ENCODE measurements at regions not wholly inside any gene's neighbourhood (a gene's known extent, or its start where the extent isn't known, plus 50 kb on each side); places are given as distances from the start of the nearest gene placed in this dataset.

DNA sequence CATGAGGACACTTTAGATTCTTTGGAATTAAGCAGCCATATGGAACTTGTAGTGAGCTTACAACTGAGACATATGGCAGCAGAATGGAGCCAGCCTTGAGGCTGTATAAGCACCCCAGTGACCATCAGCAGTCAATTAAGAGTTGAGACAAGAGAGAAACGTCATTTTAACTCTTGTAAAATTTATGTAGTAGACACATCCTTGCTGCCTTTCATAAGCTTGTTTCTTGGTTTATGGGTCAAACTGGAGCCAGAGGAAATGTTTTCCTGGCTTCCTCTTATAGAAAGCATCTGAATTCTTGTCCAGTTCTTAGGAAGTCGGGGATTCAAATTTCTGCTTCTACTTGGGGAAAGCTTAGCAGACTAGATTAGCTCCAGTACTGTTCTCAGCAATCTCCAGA, 745.1 kb upstream of the MARCKS start:
- no peak for DNase-seq

DNA sequence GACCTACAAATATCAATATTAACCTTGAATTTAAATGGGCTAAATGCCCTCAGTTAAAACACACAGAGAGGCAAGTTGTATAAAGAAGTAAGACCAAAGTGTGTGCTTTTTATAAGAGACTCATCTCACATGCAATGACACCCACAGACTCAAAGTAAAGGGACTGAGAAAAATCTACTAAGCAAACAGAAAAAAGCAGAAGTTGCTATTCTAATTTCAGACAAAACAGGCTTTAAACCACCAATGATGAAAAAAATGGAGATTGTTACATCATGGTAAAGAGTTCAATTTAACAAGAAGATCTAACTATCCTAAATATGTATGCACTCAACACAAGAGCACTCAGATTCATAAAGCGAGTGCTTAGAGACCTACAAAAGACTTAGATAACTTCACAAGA, 741.9 kb upstream of the MARCKS start:
- DNase-seq, result no peak

DNA sequence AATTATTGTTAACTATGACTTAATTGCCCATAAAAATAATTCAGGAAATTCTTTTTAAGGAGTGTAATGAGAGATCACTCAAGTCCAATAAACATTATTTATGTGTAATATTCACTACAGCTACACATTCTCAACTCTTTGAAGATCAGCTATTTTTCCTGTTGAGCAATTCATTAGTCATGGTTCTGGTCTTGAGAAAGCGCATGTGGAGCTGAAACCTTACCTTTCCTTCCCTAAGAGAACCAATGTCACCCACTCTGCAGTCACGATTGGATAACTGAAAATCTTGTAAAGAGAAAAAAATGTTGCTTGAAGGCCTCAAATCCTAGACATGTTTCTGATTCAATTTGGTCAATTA, 736.9 kb upstream of the MARCKS start:
- DNase-seq, result no peak

- DNase-seq, result no peak
Measured at GRCh38 chr6:113120582-113121285, 736.4 kb upstream of the MARCKS start.

GRCh38 chr6:113121571-113121970, 735.6 kb upstream of the MARCKS start:
- no peak for DNase-seq

DNA sequence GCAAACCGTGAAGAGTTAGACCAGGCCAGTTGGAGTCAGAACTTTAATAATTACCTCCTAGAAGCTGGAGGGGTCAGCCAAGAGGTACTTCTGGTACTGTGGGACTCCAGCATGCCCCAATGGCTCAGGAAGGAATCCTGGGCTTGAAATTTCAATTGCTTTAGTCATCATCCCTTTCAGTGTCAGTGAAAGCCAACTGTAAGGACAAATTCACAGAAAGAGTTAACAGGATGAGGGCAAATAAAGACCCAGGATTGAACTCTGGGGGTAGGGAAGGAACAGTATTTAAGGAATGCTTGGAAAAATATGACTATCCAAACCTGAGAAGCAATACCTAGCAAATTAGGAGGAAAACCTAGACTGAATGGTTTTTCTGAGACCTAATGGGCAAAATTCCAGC, 735.1 kb upstream of the MARCKS start:
- DNase-seq, result no peak

DNA sequence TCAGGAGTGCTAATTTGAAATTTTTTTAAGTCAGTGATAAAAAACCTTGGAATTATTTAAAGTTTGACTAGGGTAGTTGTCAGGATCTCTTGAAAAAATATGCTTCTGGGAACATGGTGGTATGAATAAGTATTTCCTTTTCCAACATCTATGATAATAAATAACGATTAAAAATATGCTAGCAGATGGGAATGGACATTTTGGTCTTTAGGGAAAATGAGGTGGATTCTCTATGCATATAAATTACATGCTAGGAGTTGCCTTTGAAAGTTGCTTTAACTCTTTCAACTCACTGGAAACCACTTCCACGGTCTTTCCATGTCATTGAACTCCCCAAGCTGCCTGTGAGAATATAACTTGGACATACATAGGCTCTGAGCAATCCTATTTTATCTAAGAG, 731.5 kb upstream of the MARCKS start:
- no peak for DNase-seq

DNA sequence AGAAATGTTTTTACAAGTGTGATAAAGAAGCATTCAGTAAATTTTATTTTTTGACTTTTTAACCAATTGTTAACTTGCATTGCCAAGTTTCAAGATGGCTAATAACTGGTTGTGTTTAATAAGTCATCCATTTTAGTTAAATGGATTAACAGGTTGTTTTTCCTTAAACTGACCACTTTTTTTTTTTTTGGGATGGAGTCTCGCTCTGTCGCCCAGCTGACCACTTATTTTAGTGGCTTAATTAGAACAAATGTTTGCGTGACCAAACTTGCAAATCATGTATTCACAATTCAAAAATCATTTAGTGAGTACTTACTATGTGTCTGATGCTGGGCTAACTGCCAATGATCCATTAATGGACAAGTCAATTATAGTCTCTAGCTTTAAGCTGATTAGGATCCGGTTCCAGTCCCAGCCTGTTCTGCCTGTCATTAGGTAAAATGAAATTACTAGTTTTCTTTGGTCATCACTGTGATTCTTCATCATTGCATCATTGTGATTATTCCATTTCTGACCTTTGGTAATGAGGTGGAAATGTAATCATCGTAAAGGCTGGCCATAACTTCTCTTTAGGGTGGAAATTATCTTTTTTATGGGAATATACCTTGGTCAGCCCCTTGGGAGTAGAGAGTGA, 729.2 kb upstream of the MARCKS start:
- DNase-seq, result no peak

DNA sequence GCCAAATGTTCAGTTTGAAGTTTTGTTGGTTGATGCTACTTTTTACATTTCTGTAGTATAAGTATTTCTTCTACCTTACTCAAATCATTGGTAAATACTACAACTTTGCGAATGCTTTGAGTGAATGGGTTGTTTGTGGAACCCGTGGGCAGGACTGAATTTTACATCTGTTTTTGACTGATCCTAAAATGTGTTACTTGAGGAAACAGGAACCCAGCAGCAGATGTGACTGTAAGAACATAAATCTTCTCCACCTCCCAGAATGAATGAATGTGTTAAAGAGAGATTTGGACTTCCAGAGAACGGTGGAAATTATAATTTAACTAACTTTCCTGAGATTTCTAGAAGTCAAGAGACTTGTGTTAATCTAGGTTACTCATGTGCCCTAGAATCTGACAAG, 728.5 kb upstream of the MARCKS start:
- no peak for DNase-seq

DNA sequence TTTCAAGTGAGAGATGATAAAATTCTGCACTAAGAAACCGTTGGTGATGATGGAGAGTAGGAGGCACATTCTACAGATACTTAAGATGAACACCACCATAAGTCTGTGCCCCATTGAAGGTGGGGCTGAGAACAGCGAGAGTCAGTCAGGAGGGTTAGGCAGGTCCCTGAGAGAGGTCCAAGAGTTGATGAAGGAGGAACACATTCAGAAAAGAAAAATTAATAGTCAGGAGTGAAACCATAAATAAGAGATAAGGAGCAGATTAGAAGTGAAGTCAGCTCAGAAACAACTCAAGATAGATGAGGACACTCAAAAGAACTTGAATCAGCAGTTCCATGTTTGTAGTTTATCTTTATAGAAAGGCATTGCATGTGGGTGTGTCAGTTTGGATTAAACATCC, 727.2 kb upstream of the MARCKS start:
- no peak for DNase-seq

DNA sequence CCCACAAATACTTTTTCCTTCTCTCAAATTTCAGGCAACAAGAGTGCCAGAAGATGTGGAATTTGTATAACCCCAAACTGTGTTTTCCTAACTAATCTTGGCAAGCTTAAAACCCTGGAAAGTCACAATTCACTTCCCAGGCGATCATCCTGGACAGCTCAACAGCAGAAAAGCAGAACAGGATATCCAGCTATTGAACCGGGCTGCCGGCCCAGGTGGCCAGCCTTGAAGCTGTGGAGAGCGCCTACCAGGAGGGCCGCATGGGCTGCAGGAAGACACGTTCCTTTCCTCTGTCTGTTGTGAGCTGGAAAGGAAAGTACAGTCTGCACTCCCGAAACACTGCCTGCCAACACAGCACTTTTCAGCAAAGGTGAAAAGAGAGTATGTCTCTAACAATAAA, 719.7 kb upstream of the MARCKS start:
- DNase-seq, result no peak

- DNase-seq, result no peak
Measured at GRCh38 chr6:113140721-113141120, 716.4 kb upstream of the MARCKS start.

DNA sequence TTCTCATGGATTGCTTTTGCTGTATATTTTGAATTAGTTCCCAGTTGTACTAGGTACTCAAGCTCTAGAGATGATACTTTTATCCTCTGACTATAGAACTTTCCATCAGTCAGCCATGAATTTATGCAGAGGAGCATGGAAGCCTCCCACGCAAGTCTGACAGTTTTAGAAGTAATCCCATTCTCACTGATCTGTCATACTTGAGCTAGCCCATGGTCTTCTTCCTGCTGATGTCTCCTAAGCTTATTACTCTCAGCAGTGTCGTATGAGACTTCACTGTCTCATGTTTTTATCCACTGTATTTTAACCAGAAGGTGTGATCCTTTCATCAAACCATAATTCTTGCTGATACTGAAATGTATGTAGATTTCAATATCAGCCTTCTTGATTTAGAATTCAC, 715.2 kb upstream of the MARCKS start:
- DNase-seq, result no peak

- DNase-seq, result no peak
Measured at GRCh38 chr6:113142671-113143174, 714.4 kb upstream of the MARCKS start.

- DNase-seq, result no peak
Measured at GRCh38 chr6:113143206-113143605, 713.9 kb upstream of the MARCKS start.

GRCh38 chr6:113144117-113144516, 713.0 kb upstream of the MARCKS start:
- DNase-seq, result no peak

GRCh38 chr6:113146878-113147277, 710.3 kb upstream of the MARCKS start:
- DNase-seq, result no peak

DNA sequence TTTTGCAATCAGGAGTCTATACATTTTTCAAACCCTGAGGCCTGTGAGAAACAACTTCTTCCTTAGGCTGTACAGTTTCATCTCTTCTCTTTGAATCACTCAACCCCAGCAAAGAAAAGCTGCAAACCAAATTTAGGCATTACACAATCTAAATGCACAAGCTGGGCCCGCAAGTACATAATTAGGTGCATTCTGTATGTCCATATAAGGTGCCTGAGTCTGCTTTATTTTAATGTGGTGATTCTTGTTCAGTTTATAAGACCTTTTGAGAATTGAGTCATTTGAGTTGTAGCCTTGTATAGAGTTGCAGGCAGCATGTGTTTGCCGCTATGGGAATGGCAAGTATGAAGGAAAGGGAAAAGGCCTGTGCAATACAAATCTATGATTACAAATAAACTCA, 709.6 kb upstream of the MARCKS start:
- DNase-seq, result no peak

DNA sequence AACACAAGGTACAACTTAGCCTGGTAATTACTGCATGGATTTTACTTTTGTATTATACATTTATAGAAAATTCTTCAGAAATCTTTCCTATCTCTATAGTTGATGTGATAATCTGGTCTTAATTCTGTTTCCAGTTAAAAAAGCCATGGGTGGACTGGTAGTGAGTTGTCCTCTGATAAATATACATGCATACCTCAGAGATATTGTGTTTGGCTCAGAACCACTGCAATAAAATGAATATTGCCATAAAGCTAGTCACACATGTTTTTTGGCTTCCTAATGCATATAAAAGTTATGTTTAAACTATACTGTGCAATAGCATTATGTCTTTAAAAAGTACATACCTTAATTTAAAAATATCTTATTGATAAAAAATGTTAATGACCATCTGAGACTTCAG, 708.6 kb upstream of the MARCKS start:
- DNase-seq, result no peak

GRCh38 chr6:113149511-113149910, 707.6 kb upstream of the MARCKS start:
- DNase-seq, result no peak

GRCh38 chr6:113160306-113161017, 696.7 kb upstream of the MARCKS start:
- no peak for DNase-seq

DNA sequence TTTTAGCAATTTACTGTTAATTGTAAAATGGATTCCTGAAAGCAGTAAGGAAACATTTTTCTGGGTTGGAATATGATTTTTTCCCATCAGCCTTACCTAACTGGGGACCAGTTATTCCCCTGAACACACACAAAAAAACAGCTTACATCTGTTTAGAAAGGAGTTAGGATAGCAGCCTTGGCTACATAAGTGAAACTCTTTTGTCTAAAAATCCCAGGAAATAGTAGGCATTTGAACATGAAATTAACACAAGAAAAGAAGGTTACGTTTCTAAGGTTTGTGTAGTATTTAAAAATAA, 696.2 kb upstream of the MARCKS start:
- no peak for DNase-seq

GRCh38 chr6:113162739-113163138, 694.4 kb upstream of the MARCKS start:
- no peak for DNase-seq

DNA sequence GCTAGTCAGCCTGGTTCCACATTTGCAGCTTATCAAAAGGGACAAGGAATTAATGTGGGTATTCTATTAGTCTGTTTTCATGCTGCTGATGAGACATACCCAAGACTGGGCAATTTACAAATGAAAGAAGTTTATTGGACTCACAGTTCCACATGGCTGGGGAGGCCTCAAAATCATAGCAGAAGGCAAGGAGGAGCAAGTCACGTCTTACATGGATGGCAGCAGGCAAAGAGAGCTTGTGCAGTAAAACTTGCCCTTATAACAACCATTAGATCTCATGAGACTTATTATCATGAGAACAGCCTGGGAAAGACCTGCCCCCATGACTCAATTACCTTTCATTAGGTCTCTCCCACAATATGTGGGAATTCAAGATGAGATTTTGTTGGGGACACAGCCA, 689.1 kb upstream of the MARCKS start:
- DNase-seq, result no peak
